ENCODE measurements at regions not wholly inside any gene's neighbourhood (a gene's known extent, or its start where the extent isn't known, plus 50 kb on each side); places are given as distances from the start of the nearest gene placed in this dataset.

GRCh38 chr2:188916736-188917135, 57.4 kb upstream of the COL3A1 start:
- Histone ChIP-seq H3K27ac (ENCODE audit: low read depth) (no peak overlapping the region), H3K27me3 (ENCODE audit: insufficient read depth) (no peaks in the 10 kb centered on the region), H3F3A (replicated peaks; ENCODE audit: low read depth) (no peaks in the 10 kb centered on the region), H2AFZ (no peak overlapping the region), H3K4me1 (ENCODE audit: insufficient read depth) (no peaks in the 10 kb centered on the region), H3K79me2 (replicated peaks; ENCODE audit: insufficient read depth) (no peaks in the 10 kb centered on the region), H3K9me2 (ENCODE audit: insufficient read depth) (no peaks in the 10 kb centered on the region), H3K4me3 (no peak overlapping the region), H4K20me1 (replicated peaks; ENCODE audit: insufficient read depth) (no peaks in the 10 kb centered on the region), H3K36me3 (ENCODE audit: insufficient read depth) (no peaks in the 10 kb centered on the region), H3K4me2 (no peak overlapping the region)
- DNase-seq (ENCODE audit: low spot score) (no peak), ATAC-seq (no peak)
- H3K36me3 Mint-ChIP-seq (ENCODE audit: low read depth), result no peaks in the 10 kb centered on the region
- no peak overlapping the region for H3K27ac Mint-ChIP-seq
- no peaks in the 10 kb centered on the region for H3K27me3 Mint-ChIP-seq (ENCODE audit: insufficient read depth, low read depth, poor library complexity)
- TF ChIP-seq ZNF114 (CRISPR knock-in tag; IDR thresholded peaks at IDR 0.05) (no peak), REST (IDR thresholded peaks at IDR 0.05; ENCODE audit: unreplicated experiment) (no peak), CTCF (conservative IDR thresholded peaks at IDR 0.05; ENCODE audit: low read depth in 2 of 2) (no peak), EZH2 (IDR thresholded peaks at IDR 0.05; ENCODE audit: low read depth, unreplicated experiment) (no peak), ZNF331 (CRISPR knock-in tag; IDR thresholded peaks at IDR 0.05; ENCODE audit: low read depth) (no peak), NANOG (IDR thresholded peaks at IDR 0.05; ENCODE audit: borderline replicate concordance) (no peak), CREB1 (CRISPR knock-in tag; IDR thresholded peaks at IDR 0.05; ENCODE audit: low read depth) (no peak), ZNF462 (CRISPR knock-in tag; IDR thresholded peaks at IDR 0.05) (no peak), POLR2AphosphoS5 (IDR thresholded peaks at IDR 0.05; ENCODE audit: low read depth) (no peak), ETS1 (IDR thresholded peaks at IDR 0.05) (no peak), JUNB (IDR thresholded peaks at IDR 0.05; ENCODE audit: unreplicated experiment) (no peak), STAT1 (IDR thresholded peaks at IDR 0.05; ENCODE audit: unreplicated experiment) (no peak), EZH2phosphoT487 (IDR thresholded peaks at IDR 0.05; ENCODE audit: unreplicated experiment) (no peak)
- H3K9me3 Mint-ChIP-seq, result no peaks in the 10 kb centered on the region
- no peaks in the 10 kb centered on the region for H3K4me1 Mint-ChIP-seq
- no peak overlapping the region for H3K4me3 Mint-ChIP-seq
